Panc1 (cell line): ENCODE measurements at regions not wholly inside any gene's neighbourhood (a gene's known extent, or its start where the extent isn't known, plus 50 kb on each side); places are given as distances from the start of the nearest gene placed in this dataset.

Experiments used
- POLR2AphosphoS5 ChIP-seq: IDR thresholded peaks from 2 replicates; pipeline ENCODE4 v1.6.1; 2012; ENCODE audit warnings: mild to moderate bottlenecking, low read depth, low read length, moderate library complexity
- TCF7L2 ChIP-seq: IDR thresholded peaks from 2 replicates; pipeline ENCODE4 v1.6.1; 2011; ENCODE audit warnings: mild to moderate bottlenecking, low read depth, low read length, inconsistent platforms
- TF ChIP-seq, protein P1 (sequence below): fragments of 450-650 bp; IDR thresholded peaks from 2 replicates; pipeline ENCODE4 v1.5.1; 2017; ENCODE audit warnings: mild to moderate bottlenecking
- TF ChIP-seq, protein P2 (sequence below), 2 experiments: IDR thresholded peaks; 2 replicates each; pipeline ENCODE4 v1.6.1; 2011 to 2012; ENCODE audit warnings: low read depth in 2 of 2, control low read depth in 1 of 2, low read length in 1 of 2, mild to moderate bottlenecking in 1 of 2, moderate library complexity in 1 of 2; ENCODE audit not compliant: insufficient read depth in 1 of 2

DNA sequence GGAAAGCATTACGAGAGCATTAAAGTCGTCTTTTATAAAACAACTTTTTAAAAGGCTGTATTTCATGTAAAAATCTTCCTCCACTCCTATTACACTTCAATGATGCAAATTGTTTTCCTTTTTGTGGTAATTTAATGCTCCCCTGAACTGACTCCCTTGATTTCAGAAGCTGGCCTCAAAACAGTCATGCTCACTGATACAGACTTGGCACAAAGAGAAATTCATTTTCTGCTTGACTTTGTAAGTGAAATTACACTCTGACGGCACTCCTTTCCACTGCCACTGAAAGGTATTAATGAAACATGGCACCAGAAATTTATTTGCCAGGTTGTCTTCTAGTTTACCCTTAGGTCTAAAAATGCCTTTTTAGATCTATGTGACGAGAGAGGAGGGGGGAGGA lies 215.5 kb downstream of the LRRC3B start:
- TF ChIP-seq, protein P1, sequence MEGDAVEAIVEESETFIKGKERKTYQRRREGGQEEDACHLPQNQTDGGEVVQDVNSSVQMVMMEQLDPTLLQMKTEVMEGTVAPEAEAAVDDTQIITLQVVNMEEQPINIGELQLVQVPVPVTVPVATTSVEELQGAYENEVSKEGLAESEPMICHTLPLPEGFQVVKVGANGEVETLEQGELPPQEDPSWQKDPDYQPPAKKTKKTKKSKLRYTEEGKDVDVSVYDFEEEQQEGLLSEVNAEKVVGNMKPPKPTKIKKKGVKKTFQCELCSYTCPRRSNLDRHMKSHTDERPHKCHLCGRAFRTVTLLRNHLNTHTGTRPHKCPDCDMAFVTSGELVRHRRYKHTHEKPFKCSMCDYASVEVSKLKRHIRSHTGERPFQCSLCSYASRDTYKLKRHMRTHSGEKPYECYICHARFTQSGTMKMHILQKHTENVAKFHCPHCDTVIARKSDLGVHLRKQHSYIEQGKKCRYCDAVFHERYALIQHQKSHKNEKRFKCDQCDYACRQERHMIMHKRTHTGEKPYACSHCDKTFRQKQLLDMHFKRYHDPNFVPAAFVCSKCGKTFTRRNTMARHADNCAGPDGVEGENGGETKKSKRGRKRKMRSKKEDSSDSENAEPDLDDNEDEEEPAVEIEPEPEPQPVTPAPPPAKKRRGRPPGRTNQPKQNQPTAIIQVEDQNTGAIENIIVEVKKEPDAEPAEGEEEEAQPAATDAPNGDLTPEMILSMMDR = no peak
- TF ChIP-seq TCF7L2 = no peak
- no peak for TF ChIP-seq POLR2AphosphoS5
- TF ChIP-seq, protein P2, sequence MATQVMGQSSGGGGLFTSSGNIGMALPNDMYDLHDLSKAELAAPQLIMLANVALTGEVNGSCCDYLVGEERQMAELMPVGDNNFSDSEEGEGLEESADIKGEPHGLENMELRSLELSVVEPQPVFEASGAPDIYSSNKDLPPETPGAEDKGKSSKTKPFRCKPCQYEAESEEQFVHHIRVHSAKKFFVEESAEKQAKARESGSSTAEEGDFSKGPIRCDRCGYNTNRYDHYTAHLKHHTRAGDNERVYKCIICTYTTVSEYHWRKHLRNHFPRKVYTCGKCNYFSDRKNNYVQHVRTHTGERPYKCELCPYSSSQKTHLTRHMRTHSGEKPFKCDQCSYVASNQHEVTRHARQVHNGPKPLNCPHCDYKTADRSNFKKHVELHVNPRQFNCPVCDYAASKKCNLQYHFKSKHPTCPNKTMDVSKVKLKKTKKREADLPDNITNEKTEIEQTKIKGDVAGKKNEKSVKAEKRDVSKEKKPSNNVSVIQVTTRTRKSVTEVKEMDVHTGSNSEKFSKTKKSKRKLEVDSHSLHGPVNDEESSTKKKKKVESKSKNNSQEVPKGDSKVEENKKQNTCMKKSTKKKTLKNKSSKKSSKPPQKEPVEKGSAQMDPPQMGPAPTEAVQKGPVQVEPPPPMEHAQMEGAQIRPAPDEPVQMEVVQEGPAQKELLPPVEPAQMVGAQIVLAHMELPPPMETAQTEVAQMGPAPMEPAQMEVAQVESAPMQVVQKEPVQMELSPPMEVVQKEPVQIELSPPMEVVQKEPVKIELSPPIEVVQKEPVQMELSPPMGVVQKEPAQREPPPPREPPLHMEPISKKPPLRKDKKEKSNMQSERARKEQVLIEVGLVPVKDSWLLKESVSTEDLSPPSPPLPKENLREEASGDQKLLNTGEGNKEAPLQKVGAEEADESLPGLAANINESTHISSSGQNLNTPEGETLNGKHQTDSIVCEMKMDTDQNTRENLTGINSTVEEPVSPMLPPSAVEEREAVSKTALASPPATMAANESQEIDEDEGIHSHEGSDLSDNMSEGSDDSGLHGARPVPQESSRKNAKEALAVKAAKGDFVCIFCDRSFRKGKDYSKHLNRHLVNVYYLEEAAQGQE (IDR thresholded peaks at IDR 0.05; ENCODE audit: insufficient read depth in 1 of 2, low read depth in 2 of 2, low read length in 1 of 2) = no peak
